ENCODE measurements at regions not wholly inside any gene's neighbourhood (a gene's known extent, or its start where the extent isn't known, plus 50 kb on each side); places are given as distances from the start of the nearest gene placed in this dataset.

DNA sequence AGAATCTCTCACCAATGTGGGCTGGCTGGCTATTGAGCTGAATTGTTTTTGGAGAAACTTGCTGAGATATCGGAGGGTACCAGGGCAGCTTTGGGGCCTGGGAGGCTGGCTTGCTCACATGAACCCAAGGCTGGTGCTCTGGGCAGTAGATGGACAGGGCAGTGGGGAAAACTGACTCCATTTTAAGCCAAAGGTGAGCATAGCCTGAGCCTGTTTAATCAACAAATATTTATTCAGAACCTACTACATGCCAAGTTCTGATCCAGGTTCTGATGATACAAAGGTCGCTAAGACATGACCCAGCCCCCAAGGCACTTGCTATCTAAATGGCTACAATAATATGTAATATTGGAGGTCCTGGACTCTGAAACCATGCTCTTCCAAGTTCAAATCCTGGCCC is 86.6 kb downstream of the BUB3 start:
- H3K4me3 ChIP-seq (ENCODE audit: control insufficient read depth, low read depth, low read length), result no peak overlapping the region
- TF ChIP-seq, protein P1, sequence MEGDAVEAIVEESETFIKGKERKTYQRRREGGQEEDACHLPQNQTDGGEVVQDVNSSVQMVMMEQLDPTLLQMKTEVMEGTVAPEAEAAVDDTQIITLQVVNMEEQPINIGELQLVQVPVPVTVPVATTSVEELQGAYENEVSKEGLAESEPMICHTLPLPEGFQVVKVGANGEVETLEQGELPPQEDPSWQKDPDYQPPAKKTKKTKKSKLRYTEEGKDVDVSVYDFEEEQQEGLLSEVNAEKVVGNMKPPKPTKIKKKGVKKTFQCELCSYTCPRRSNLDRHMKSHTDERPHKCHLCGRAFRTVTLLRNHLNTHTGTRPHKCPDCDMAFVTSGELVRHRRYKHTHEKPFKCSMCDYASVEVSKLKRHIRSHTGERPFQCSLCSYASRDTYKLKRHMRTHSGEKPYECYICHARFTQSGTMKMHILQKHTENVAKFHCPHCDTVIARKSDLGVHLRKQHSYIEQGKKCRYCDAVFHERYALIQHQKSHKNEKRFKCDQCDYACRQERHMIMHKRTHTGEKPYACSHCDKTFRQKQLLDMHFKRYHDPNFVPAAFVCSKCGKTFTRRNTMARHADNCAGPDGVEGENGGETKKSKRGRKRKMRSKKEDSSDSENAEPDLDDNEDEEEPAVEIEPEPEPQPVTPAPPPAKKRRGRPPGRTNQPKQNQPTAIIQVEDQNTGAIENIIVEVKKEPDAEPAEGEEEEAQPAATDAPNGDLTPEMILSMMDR (IDR thresholded peaks at IDR 0.05; ENCODE audit: control insufficient read depth, insufficient read depth, low read depth, low read length, missing control alignments), result no peak
- no peak for DNase-seq (ENCODE audit: low read depth)

DNA sequence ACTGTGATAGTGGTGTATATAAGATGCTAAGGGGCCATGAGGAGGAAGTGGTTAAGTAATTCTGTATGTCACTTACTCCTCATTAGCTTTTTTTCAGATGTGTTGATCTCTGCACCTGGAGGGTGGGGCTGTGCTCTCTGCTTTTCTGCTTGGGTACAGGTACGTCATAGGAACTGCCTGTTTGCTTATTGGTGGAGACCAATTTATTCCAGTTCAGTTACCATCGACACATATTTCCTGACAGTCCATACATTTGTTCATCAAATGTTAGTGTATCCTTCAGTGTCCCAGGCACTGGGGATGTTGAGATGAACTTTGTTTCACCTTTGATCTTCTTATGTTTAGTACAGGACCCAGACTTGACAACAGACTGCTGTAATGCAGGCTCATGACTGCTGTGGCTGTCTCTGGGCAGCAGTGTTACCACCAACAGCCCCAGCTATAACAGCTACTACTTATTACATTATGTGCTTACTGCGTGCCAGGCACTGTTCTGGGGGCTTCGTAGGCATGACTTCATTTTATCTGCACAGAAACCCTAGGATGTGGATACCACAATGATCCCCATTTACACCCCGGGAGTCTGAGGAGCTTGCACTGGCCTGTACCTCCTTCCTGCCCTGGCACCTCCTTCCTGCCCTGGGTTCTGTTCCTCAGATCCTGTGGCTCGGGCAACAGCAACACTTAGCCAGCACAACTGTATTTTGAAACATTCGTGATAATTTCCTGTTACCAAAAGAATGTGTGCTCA is 87.4 kb downstream of the BUB3 start:
- DNase-seq (ENCODE audit: low read depth), result no peak
- H3K4me3 ChIP-seq (ENCODE audit: control insufficient read depth, low read depth, low read length), result no peak overlapping the region
- TF ChIP-seq, protein P1 (IDR thresholded peaks at IDR 0.05; ENCODE audit: control insufficient read depth, insufficient read depth, low read depth, low read length, missing control alignments), result no peak

DNA sequence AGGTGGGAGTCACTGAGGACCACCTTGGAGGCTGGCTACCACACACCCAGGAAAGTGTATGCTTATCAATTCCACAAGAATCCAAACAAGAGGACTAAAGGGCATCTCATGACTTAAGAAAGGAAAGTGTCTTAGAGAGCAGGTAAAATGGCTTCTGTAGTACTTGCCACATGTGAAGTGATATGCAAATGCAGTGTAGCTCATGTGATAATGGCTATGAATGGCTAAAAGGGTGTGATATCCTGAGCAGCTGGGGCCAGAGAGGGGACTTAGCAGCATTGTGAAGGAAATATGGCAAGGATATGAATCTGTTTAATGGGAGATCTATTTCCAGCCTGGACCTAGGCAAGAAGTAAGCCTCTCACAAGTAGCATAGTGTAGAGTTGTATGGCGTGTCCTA is 90.5 kb downstream of the BUB3 start:
- no peak overlapping the region for H3K4me3 ChIP-seq (ENCODE audit: control insufficient read depth, low read depth, low read length)
- no peak for DNase-seq (ENCODE audit: low read depth)
- TF ChIP-seq, protein P1 (IDR thresholded peaks at IDR 0.05; ENCODE audit: control insufficient read depth, insufficient read depth, low read depth, low read length, missing control alignments), result no peak

DNA sequence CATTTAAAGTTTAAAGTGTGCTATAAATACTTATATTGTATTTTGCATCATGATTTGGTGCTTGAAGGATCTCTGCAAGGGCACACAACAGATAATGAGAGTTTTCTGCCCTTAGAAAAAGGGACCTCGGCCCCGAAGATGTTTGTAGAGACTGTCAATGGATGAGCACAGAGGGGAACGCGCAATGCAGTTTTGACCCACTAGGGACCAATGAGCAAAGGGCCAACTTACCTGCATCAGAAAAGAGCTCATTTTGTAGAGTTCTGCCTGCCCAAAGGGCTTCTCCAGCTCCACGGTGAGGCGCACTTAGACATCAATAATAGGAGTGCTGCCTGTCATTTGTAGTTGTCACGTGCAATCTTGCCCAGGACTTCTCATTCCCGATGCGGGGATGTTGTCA is 91.1 kb downstream of the BUB3 start:
- TF ChIP-seq, protein P1 (IDR thresholded peaks at IDR 0.05; ENCODE audit: control insufficient read depth, insufficient read depth, low read depth, low read length, missing control alignments), result peak; percentile 2
- no peak for DNase-seq (ENCODE audit: low read depth)
- no peak overlapping the region for H3K4me3 ChIP-seq (ENCODE audit: control insufficient read depth, low read depth, low read length)

DNA sequence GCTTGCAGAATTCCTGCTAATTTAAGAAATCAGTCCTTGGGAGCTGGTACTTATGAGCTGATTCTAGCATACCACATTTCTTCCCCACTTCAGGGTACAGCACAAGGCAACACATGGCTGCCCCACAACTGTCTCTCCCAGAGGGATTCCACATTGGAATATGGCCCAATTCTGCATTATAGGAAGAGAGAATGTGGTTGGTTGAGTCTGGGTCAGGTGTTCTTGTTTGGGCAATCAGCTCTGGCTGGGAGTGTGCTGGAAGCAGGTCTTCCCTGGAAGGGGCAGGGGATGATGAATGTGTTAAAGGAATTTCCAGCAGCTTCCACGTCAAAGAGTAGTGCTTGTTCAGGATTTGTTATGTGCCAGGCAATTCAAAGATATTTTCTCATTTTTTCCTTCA is 95.7 kb downstream of the BUB3 start:
- no peak for DNase-seq (ENCODE audit: low read depth)
- H3K4me3 ChIP-seq (ENCODE audit: control insufficient read depth, low read depth, low read length), result no peak overlapping the region
- TF ChIP-seq, protein P1 (IDR thresholded peaks at IDR 0.05; ENCODE audit: control insufficient read depth, insufficient read depth, low read depth, low read length, missing control alignments), result no peak

DNA sequence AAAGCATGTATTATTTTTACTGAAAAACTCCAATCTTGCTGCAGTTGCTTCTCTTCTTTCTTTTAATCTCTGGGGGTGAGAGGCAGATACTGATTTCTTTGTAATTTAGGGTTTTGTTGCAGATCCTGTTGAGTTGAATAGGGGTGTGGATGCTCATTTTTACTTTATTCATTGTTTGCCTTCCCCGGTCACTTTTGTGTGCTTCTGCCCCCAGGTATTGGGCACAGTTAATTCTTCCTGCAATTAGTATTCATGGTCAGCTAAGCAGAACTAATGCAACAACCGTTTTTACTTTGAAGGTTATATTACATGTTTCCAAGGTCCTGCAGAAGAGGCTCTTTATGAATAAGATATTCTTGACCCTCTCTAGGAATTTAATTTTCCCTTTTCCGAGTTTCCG is 96.4 kb downstream of the BUB3 start:
- H3K4me3 ChIP-seq (ENCODE audit: control insufficient read depth, low read depth, low read length), result no peak overlapping the region
- DNase-seq (ENCODE audit: low read depth), result no peak
- TF ChIP-seq, protein P1 (IDR thresholded peaks at IDR 0.05; ENCODE audit: control insufficient read depth, insufficient read depth, low read depth, low read length, missing control alignments), result no peak
